Tibial nerve (tissue), 4 donors: ENCODE measurements at regions not wholly inside any gene's neighbourhood (a gene's known extent, or its start where the extent isn't known, plus 50 kb on each side); places are given as distances from the start of the nearest gene placed in this dataset.

Experiments
- EP300 ChIP-seq, 2 donors: sonication (generic); formaldehyde crosslinking; IDR thresholded peaks; one replicate each; pipeline ENCODE4 v1.6.1; 2017; ENCODE audit warnings: antibody characterized with exemption in 2 of 2, mild to moderate bottlenecking in 1 of 2
- TF ChIP-seq, protein P1 (sequence below), 5 experiments: fragments of 200-600 bp in 3 of 5; fragments of 450-650 bp in 2 of 5; sonication (generic) in 3 of 5; IDR thresholded peaks; one replicate each; pipeline ENCODE4 v1.5.1; 2016 to 2019; ENCODE audit warnings: antibody characterized with exemption in 5 of 5, mild to moderate bottlenecking in 3 of 5, moderate library complexity in 2 of 5

DNA sequence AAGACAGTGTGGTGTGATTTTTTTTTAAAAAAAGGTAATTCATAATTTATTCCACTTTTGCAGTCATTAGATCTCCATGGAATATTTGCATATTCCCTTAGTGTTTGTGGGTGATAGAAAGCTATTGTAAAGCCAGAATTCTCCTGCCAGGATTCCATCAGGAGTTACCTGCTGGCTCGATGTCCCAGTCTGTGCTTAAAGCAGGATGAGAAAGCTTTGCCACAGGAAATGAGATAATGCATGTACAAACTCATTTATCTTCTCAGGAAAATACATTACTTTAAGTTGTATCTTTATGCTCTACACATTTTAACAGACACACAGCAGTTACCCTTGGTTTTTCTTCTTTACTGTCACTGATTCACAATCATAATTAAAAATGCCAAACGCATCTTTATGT is 553.0 kb downstream of the CD109 start:
- TF ChIP-seq, protein P1, sequence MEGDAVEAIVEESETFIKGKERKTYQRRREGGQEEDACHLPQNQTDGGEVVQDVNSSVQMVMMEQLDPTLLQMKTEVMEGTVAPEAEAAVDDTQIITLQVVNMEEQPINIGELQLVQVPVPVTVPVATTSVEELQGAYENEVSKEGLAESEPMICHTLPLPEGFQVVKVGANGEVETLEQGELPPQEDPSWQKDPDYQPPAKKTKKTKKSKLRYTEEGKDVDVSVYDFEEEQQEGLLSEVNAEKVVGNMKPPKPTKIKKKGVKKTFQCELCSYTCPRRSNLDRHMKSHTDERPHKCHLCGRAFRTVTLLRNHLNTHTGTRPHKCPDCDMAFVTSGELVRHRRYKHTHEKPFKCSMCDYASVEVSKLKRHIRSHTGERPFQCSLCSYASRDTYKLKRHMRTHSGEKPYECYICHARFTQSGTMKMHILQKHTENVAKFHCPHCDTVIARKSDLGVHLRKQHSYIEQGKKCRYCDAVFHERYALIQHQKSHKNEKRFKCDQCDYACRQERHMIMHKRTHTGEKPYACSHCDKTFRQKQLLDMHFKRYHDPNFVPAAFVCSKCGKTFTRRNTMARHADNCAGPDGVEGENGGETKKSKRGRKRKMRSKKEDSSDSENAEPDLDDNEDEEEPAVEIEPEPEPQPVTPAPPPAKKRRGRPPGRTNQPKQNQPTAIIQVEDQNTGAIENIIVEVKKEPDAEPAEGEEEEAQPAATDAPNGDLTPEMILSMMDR (IDR thresholded peaks at IDR 0.05): no peak
- TF ChIP-seq EP300 (IDR thresholded peaks at IDR 0.05): no peak
